SHP77 treated with DMSO at 0.1 percent for 48 hours (cell line): ENCODE measurements at regions not wholly inside any gene's neighbourhood (a gene's known extent, or its start where the extent isn't known, plus 50 kb on each side); places are given as distances from the start of the nearest gene placed in this dataset.

Experiments
- DNase-seq: peaks from one replicate; lab custom pipeline; 2025; lab: John Stamatoyannopoulos, UW

DNA sequence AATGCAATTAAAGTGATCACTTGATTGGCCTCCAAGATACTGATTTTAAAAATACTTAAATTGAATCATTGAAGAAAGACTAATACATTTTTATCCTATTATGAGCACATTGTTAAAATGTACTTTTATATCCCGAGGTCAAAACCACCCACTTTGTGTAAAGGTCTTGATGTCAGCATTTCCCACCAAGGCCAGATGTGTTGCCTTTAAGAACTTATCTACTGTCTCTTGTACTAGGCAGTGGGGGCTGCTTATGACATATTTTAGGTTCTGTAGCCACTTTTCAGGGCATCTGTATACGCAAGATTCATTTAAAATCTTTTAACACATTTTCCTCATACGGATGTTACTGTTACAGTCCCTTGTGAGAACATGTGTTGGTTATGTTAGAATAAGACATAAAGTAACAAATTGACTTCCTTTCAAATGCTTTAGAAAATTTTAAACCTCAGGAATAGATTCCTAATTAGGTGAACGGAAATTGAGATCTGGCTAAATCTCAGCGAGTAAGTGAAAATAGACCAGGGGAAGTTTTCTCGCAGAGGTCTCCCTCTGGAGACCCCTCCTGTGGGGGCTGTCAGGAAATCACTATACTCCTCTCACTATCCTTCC is 456.2 kb downstream of the ADAMTS20 start:
- no peak for DNase-seq

DNA sequence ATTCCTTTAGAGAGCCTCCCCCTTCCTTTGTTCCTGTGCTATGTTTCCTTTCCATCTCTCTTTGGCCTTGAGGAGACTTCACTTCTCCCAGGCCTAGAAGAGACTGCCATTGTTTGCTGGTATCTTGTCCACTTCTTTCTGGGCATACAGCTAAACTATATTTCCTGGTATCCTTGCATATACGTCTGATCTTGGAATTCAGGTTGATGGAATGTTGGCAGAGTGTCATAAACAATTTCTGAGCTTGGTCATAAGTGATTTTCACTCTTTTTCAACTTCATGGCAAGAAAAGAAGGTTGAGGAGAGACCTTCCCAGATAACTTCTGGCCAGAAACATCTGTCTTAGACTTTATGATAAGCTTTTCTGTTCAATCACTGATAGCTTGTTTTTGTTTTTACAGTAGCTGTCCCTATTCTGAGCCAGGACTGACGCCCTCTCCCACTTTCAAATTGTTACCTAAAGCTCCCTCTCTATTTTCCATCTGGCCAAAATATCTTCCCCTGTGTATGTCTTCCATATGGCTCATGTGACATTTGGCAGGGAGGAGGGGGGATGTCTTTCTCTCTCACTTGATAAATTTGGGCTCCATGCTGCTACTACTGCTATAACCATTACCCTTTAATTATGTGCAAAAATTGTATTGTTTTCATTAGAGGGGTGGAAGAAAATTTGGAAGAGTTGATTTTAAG is 457.0 kb downstream of the ADAMTS20 start:
- DNase-seq: no peak

DNA sequence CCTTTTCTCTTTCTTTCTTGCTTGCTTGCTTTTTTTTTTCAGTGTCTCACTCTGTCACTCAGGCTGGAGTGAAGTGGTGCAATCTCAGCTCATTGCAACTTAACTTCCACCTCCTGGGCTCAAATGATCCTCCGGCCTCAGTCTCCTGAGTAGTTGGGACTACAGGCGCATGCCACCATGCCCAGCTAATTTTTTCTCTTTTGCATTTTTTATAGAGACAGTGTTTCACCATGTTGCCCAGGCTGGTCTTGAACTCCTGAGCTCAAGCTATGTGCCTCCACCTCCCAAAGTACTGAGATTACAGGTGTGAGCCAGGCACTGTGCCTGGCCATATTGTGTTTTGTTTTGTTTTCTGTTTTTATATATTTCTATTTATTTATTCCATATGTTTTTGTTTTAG is 461.0 kb downstream of the ADAMTS20 start:
- DNase-seq: no peak

DNA sequence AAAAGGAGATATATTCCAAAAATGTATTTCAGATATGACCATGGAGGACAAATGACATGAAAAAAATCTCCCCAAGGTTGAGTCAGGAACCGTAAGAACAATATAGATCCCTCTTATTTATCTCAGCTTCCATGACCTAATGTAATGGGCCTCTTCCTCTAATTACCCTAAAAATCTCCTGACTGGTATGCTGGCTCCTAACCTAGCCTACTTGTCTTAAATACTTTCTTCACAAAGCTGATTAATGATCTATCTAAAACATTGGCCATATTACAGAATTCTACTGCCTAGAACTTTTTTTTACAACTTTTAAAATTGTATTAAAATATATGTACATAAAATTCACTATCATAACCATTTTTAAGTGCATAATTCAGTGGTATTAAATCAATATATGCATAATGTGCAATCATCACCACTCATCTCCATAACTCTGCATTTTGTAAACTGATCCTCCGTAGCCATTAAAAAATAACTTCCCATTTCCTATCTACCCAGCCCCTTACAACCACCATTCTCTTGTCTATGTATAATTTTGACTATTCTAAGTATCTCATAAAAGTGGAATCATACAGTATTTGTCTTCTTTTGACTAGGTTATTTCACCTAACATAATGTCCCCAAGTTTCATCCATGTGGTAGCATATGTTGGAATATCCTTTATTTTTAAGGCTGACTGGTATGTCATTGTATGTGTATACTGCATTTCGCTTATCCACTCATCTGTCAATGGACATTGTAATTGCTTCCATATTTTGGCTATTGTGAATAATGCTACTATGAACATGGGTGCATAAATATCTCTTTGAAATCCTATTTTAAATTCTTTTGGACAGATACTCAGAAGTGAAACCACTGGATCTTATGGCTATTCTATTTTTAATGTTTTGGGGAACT is 464.6 kb downstream of the ADAMTS20 start:
- no peak for DNase-seq

DNA sequence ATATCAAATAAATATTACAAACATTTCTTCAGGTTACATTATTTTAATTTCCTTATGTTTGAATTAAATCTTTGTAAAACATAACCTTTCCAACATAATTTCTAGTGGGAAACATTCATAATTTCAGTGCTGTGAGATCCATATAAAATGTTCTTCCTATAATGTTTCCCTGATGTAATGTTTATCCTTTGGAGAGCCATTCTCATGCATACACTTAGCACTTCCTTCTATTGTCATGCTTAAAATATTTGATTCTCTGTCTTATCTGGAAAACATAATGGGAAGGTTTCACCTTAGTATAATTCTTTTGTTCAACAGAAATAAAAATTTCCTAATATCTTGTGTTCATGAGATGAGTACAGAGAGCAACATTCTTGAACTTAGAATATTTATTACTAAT is 472.5 kb downstream of the ADAMTS20 start:
- no peak for DNase-seq

DNA sequence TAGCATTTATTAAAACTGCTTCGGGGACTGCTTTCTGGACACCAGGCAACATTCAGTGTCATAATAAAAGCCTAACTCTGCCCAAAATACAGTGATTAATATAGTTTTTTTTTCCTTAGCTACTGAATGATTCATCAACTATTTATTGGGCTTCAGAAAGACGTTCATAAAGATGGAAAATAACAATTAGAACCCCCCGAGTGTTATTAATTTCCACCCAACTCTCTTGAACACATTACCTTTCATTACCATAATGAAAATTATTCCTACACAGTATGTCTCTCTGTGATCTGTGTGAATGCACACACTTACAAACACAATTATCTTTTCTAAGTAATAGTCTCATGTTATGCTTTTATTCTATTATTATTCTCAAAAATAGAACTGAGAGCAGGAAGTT is 473.0 kb downstream of the ADAMTS20 start:
- no peak for DNase-seq

DNA sequence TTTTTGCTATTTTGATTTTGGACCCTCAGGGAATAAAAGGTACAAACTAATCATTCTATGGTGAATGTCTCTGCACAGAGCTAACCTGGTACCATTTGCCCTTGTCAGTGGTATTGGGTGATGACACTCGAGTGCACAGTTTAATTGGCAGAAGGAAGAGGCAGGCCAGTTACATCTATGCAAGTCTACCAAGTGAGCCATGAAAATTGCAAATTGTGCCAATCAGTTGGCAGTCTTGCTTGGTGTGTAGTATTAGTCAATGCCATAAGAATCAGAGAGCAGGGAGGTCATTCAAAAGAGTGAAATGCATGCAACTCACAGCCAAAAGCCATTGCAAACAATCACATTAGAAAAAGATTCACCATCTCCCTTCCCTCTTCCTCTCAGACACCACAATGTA is 479.6 kb downstream of the ADAMTS20 start:
- DNase-seq: no peak

DNA sequence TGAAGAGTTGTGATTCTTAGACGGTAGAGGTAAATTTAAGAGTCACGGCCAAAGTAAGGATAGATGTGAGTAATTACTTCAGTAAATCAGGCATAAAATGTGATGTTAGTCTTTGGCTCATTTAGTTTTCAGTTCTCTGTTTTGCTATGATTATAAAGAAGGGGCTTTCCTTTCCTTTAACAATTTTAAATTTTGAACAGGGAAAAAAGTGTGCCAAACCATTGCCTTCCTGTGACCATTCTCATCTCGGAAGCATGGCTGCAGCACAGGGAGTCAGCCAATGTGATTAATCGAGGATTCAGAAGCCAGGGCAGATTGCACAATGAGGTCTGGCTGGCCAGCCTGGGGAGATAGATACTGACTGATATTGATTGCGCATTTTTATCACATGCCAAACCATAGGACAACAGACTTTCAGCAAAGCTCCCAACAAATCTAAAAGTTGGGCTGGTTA is 480.2 kb upstream of the PRICKLE1 start:
- no peak for DNase-seq

DNA sequence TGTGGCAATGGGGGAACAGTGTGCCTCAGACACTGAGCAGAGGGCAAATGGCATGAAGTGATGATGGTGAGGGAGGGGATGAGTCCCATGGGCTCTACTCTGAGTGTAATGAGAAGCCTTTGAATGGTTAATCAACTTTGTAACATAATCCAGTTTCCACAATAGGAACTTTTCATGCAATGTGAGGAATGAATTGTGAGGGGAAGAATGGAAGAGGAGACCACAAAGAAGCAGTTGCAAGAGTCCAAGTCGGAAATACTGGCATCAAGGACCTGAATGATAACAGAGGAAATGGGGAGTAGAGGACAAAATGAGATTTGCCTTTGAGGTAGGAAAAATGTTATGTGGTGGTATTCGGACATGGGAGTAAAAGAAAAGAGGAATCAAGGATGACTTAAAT is 476.9 kb upstream of the PRICKLE1 start:
- DNase-seq: no peak

DNA sequence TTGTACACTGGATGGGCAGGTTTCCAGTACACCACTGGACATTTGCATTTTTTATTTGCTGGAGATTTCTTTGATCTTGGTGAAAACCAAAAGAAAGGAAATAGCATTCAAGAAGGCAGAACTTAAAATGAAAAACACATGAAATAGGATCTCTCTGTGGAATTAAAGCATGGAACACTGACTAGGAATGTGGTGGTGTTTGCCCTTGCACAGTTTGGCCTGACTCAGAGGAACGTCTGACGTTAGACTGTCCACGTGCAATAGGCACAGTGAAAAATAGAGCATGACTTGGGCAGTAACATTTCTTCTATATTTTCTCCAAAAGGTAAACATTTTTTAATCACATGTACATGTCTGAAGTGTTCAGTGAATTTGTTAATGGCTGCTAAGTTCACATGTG is 474.1 kb upstream of the PRICKLE1 start:
- no peak for DNase-seq

DNA sequence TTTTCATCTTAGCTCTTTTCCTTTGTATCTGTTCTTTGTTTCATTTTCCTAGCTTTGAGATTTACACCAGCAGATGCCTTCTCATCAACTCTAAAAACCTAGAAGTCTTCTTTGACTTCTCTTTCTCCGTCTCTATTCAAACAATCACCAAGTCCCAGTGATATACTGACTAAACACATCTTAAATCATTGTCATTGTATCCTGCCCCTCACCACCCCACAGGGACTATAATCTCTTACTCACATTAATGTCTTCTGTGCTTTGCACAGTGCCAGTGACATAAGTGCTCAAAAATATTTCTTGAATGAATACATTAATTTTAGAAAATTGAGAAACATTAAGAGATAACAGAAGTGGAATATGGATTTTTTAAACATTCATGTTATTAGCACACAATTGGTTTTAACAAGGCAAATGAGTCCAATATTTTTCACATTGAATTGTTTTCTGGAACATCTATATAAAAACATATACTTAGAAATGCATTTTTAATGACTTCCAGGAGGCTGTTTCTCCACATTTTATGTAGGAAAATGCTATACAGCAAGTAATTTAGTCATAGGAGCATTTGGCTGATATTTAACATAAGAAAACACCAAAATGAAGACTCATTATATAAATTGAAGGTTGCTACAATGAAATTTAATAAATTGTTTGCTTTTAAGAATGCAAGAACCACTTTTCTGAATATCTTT is 472.8 kb upstream of the PRICKLE1 start:
- DNase-seq: no peak

DNA sequence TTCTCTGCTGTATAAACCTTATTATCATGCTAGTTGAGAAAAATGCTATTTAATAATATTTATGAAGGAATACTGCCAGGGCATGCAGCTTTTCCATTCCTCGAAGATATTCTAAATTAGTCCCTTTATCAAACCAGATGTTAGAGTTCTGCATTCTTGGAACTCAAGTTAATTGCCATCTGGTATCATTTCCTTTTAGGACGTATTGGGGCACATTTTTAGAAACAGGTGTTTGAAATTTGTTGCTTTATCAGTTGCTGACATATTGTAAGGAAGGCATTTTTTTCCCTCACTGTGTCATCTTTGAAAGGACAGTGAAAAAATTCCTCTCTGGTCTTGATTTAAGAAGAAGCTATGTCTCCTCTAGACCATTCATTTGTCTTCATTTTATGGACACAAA is 471.2 kb upstream of the PRICKLE1 start:
- DNase-seq: no peak

DNA sequence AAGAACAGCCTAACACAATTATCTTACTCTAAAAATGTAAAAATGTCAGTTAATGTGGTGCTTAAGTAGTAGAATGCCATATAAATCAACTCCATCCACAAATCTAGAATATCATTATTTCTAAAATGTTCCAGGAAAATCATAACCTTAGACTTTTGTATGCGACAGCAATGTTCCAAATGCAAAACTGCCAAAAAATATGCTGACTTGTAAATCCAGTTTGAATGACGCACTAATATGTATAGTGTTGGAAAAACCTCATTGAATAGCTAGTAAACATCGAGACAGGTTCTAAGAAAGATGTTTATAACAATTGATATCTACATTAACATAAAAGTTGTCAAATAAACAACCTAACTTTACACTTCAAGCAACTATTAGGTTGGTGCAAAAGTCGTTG is 469.1 kb upstream of the PRICKLE1 start:
- no peak for DNase-seq

DNA sequence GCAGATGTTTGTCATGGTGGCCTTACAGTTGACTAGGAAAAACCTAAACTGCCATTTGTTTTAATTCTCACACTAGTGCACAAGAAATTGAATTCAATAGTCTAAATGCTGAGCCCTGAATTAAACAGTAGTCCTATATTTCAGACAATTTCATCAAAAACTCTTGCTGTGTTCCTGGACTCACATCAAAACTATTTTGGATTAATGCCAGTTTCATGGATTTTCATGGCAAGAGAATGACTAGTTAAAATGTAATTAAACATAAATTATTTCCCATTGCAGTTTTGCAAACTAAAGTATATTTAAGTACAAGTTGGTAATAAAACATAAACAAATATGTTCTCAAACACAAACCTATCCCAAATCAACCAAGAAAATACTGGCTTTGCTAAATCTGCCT is 468.0 kb upstream of the PRICKLE1 start:
- no peak for DNase-seq

DNA sequence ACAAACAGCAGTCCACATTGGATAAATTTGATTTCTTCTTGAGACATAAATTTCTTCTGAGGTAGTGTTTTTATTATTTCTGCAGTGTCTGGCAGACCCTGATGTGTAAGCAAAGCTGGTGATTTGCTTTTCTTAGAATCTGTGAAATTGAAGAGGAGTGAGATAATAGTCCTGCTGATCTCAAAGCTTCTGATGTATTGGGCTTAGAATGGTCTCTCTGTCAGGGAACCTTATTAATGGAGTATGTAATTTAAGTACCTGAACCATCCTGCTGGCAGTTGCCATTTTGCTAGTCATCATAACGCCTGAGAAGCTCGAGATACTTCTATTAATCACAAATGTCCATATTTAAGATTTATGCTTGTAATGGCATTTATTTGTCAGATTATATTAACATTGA is 464.5 kb upstream of the PRICKLE1 start:
- no peak for DNase-seq

DNA sequence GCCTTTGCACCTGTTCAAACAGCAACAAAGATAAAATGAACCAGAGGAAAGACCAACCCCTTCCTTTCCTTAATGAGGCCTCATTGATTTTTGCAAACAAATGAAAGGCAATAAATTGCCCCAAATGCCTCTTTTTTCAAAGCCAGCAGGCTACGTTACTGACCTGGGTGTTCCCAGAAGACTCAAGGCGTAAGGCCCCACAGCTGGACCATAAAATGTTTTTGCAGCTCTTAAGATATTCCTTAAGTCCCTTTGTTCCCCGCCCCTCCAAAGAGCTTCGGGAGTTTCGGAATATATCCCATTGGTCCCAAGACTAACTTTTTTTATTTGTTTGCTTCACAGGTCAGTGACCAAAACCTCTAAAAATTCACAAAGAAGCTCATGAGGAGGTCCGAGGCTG is 462.9 kb upstream of the PRICKLE1 start:
- no peak for DNase-seq

DNA sequence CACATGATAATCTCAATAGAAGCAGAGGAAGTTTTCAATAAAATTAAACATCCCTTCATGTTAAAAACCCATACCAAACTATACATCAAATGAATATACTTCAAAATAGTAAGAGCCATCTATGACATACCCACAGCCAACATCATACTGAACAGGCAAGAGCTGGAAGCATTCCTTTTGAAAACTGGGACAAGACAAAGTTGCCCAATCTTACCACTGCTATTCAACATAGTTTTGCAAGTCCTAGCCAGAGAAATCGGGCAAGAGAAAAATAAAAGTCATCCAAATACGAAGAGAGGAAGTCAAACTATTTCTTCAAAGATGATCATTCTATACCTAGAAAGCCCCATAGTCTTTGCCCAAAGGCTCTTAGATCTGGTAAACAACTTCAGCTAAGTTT is 454.7 kb upstream of the PRICKLE1 start:
- no peak for DNase-seq

DNA sequence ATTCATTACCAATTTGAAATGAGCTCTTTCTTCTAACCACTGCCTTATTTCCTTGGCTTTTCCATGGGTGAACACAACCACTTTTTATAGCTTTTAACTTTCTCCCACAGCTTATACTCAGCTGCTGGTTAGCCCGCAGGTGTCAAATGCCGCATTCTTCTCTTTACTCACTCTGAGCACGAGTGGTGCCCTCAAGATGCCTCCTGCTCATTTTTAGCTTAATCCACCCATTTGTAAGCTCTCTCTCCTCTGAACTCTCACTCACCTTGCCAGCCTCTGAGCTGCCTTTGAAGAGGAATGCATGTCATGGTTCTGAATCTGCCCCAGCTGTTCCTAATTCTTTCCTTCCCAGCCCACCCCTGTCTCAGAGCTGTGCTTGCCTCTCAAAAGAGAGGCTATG is 449.4 kb upstream of the PRICKLE1 start:
- no peak for DNase-seq

DNA sequence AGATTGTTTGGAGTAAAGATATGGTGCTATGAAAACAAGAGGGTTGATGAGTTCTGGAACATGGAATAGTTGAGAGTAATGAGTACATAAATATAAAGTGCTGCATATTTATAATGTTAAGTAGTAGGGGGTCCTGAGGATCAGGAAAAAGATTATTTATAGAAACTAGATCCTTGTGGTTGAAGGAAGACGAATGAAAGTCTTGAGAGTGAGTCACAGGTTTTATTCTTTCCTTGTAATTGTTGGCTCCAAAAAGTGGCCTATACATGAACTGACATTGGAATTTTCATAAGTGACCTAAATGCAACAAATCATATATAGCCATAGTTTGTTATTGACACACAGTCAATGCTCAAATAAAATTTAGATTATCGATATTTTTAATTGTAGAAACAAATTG is 440.4 kb upstream of the PRICKLE1 start:
- DNase-seq: no peak

DNA sequence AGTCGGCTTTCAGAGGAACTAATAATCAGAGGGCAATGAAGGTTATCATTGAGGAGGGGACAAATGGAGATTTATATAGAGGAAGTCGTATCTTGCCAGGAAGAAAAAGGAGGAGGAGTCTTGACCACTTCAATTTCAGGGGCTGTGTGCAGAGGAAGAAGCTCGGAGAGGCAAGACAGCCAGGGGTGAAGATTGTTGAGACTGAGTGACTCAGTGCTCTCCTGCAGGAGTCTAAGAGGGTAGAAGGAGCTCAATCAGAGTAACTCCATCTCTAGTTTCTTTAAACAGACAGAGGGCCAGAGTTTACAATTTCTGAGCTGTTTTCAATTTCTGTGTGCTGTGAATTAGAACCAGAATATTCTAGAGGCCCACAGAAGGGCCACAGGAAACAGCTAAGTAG is 439.3 kb upstream of the PRICKLE1 start:
- DNase-seq: no peak

DNA sequence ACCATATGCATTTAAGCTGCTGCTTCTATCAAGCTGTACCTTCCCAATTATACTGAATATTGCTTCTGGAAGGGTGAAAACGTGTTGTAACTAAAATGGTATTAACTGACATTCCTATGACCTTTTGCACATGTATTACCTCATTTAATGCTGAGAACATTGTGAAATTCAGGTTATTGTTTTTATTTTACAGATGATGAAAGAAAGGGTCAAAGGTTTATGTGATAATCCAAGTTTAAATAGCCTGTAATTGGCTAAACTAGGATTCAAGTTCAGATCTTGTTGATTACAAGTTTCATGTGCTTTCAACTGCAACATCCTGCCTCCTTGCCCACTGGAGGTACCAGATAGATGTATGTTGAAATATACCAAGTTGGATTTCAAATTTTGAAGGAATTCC is 433.3 kb upstream of the PRICKLE1 start:
- no peak for DNase-seq

DNA sequence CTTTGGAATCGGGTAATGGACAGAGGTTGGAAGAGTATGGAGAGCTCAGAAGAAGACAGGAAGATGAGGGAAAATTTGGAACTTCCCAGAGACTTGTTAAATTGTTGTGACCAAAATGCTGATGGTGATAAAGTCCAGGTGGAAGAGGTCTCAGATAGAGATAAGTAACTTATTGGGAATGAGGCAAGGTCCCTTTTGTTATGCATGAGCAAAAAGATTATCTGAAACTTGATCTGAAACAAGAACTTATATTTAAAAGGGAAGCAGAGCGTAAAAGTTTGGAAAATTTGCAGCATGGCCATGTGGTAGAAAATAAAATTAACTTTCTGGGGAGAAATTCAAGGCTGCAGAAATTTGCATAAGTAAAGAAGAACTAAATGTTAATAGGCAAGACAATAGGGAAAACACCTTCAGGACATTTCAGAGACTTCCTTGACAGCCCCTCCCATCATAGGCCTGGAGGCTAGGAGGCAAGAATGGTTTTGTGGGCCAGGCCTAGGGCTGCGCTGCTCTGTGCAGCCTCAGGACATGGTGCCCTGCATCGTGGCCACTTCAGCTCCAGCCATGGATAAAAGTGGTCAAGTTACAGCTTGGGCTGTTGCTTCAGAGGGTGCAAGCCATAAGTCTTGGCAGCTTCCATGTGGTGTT is 425.7 kb upstream of the PRICKLE1 start:
- DNase-seq: no peak
